ENCODE measurements at regions not wholly inside any gene's neighbourhood (a gene's known extent, or its start where the extent isn't known, plus 50 kb on each side); places are given as distances from the start of the nearest gene placed in this dataset.

DNA sequence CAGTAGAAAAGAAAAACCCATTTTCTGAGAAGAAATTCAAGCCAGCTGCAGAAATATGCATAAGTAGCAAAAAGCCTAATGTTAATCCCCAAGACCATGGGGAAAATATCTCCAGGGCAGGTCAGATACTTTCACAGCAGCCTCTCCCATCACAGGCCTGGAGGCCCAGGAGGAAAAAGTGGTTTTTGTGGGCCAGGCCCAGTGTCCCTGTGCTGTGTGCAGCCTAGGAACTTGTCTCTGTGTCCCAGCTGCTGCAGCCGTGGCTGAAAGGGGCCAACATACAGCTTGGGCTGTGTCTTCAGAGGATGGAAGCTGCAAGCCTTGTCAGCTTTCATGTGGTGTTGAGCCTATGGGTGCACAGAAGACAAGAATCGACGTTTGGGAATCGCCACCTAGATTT, 581.0 kb downstream of the C4orf33 start:
- TF ChIP-seq, protein P1, sequence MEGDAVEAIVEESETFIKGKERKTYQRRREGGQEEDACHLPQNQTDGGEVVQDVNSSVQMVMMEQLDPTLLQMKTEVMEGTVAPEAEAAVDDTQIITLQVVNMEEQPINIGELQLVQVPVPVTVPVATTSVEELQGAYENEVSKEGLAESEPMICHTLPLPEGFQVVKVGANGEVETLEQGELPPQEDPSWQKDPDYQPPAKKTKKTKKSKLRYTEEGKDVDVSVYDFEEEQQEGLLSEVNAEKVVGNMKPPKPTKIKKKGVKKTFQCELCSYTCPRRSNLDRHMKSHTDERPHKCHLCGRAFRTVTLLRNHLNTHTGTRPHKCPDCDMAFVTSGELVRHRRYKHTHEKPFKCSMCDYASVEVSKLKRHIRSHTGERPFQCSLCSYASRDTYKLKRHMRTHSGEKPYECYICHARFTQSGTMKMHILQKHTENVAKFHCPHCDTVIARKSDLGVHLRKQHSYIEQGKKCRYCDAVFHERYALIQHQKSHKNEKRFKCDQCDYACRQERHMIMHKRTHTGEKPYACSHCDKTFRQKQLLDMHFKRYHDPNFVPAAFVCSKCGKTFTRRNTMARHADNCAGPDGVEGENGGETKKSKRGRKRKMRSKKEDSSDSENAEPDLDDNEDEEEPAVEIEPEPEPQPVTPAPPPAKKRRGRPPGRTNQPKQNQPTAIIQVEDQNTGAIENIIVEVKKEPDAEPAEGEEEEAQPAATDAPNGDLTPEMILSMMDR (IDR thresholded peaks at IDR 0.05; ENCODE audit: low read depth, low read length, missing input control) = no peak
- TF ChIP-seq SP1 (IDR thresholded peaks at IDR 0.05) (no peak), MAX (IDR thresholded peaks at IDR 0.05) (no peak)
